Epithelial cell of esophagus (primary cell): ENCODE measurements at regions not wholly inside any gene's neighbourhood (a gene's known extent, or its start where the extent isn't known, plus 50 kb on each side); places are given as distances from the start of the nearest gene placed in this dataset.

Source experiments
- DNase-seq: peaks from one replicate; pipeline ENCODE4 v3.0.0; 2010; ENCODE audit warnings: low read depth
- H3K4me3 ChIP-seq: 2 replicates; pipeline ENCODE4 v1.5.1; 2011; ENCODE audit warnings: mild to moderate bottlenecking, low read length, control low read depth
- TF ChIP-seq, protein P1 (sequence below): IDR thresholded peaks from 2 replicates; pipeline ENCODE4 v1.5.1; 2011; ENCODE audit warnings: low read depth, mild to moderate bottlenecking, low read length, control low read depth, inconsistent platforms; ENCODE audit not compliant: insufficient read depth; ENCODE audit errors: missing control alignments

DNA sequence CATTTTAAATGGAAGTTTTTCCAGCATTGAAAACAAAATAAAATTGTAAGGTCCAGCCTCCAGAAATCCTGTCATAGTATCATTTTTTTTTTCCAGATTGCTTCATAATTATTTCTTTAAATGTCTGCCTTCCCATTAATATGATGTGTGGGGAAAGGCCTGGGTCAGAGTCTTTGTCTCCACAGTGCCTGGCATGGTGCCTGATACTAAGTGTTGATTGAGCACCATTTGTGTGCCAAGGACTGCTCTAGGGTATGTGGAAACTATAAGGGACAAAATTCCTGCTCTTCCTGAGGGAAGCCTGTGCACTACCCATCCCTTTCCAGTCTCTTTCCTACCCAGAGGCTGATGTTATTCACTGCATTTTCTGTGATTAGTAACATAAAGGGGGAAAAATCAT lies 53.1 kb upstream of the BEND4 start:
- no peak for DNase-seq

DNA sequence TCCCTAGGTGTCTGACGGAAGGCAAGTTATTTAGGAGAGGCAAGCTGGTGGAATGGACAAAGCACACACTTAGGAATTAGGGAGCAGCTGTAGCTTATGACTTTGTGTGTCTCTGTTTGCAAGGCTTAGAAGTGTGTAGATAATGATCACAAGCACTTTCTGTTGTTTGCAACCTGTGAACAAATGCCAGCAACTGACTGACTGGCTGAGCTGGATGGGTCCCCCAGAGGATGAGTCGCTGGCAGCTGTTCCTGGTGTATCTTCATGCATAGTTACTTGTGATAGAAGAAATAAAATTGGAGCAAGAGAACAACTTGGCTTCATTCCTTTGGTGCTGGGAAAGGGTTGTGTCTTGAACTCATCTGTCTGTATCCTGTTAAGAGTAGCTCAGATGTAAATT lies 64.2 kb upstream of the BEND4 start:
- no peak overlapping the region for H3K4me3 ChIP-seq
- no peak for DNase-seq
- TF ChIP-seq, protein P1, sequence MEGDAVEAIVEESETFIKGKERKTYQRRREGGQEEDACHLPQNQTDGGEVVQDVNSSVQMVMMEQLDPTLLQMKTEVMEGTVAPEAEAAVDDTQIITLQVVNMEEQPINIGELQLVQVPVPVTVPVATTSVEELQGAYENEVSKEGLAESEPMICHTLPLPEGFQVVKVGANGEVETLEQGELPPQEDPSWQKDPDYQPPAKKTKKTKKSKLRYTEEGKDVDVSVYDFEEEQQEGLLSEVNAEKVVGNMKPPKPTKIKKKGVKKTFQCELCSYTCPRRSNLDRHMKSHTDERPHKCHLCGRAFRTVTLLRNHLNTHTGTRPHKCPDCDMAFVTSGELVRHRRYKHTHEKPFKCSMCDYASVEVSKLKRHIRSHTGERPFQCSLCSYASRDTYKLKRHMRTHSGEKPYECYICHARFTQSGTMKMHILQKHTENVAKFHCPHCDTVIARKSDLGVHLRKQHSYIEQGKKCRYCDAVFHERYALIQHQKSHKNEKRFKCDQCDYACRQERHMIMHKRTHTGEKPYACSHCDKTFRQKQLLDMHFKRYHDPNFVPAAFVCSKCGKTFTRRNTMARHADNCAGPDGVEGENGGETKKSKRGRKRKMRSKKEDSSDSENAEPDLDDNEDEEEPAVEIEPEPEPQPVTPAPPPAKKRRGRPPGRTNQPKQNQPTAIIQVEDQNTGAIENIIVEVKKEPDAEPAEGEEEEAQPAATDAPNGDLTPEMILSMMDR = no peak

More for the DNA sequence above, 53.1 kb upstream of the BEND4 start:
- H3K4me3 ChIP-seq = no peak overlapping the region
- TF ChIP-seq, protein P1 = no peak

DNA sequence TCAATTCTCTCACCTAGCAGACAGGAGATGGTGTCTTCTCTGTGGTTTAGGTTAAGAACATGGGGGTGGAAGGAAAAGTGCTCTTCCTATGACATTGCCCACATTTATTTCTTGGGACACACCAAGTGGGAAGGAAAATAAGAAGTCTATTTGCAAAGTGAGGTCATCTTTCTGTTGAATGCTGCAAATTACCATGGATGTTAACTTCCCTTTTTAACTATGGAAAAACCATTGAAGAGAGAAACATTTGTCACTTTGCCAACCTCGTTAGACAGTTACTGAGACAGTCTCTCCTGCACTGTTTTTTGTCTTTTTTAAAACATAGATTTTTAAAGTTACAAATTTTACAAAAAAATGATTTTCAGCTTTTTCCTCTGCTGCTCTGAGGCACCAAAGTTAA lies 72.8 kb upstream of the BEND4 start:
- TF ChIP-seq, protein P1 = no peak
- DNase-seq = no peak
- H3K4me3 ChIP-seq = no peak overlapping the region

DNA sequence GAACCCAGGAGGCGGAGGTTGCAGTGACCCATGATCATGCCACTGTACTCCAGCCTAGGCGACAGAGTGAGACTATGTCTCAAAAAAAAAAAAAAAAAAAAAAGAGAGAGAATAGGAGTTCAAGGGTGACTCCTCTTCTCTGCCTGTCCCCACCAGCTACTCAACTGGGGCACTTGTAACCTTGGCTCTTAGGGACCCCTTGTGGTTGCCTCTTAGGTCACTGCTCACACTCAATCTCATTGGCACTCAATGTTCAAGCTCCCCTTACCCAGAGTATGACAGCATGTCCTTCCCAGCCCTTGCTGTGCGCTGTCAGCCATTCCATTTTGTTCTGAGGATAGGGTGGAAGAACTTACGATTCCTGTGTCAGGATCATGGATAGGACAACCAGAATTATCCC lies 82.4 kb upstream of the BEND4 start:
- TF ChIP-seq, protein P1 = no peak
- DNase-seq = no peak
- no peak overlapping the region for H3K4me3 ChIP-seq

DNA sequence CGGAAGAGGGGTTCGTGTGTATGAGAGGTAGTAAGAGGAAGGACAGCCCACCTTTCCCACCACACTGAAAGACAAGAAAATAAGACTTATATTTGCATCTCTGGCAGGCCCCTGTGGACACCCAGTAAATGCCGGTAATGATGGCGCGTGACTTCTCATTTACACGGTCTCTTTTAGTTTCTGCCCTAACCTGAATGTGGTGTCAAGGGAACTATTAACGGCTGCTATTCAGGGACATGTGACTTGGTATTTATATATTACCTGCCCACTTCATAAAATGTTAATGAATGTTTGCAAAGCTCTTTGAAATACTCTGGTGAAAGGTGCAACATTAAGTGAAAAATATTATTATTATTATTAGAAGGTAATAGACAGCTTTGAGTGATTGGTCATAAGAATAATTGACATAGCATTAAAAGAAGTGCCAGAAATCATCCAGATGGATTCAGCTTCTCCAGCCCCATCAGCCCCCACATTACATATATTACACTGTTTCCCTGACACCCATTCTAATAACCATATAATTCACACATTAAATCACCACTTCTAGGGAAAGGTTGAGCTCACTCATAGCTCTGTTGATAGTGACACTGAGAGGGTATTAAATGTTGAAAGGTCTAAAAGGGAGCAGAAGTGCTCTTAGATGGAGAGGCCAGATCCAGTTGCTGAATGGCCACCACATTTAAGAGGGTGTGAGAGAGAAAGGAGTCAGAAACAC lies 83.0 kb upstream of the BEND4 start:
- no peak overlapping the region for H3K4me3 ChIP-seq
- DNase-seq = no peak
- TF ChIP-seq, protein P1 = no peak

- no peak for DNase-seq
- TF ChIP-seq, protein P1 = no peak
- no peak overlapping the region for H3K4me3 ChIP-seq
Observed at GRCh38 chr4:42237010-42237409, 84.6 kb upstream of the BEND4 start.

GRCh38 chr4:42237451-42237850 lies 85.0 kb upstream of the BEND4 start:
- no peak overlapping the region for H3K4me3 ChIP-seq
- DNase-seq = no peak
- TF ChIP-seq, protein P1 = no peak
